ENCODE measurements at regions not wholly inside any gene's neighbourhood (a gene's known extent, or its start where the extent isn't known, plus 50 kb on each side); places are given as distances from the start of the nearest gene placed in this dataset.
A peak's percentile ranks its signal among the peaks of the same experiment; 100 is the strongest.

DNA sequence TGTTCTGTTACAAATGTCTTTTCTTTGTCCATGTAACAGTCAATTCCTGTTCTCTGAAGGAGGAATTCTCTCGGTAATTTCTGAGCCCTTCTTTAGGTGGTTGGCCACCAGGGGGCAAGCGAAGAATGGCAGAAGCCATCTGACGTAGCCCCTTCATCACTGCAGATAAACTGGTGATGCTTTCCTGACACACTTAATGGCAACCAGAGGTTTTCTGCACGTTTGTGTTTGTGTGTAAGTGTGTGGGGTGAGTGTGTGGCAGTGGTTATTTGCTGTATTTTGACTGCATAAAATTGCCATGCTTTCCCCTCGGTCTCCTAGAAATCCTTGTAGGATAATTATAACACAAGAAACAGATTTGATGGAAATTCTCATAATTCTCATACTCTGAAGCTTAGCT, 64.8 kb upstream of the STOX2 start:
- ATAC-seq (peak; percentile 93), FAIRE-seq (peak; percentile 96), DNase-seq (ENCODE audit: extremely low read depth in 1 of 4, low spot score in 3 of 4) (peak; percentile 62 to 78 (median 65))
- WGBS (ENCODE audit: insufficient coverage, low coverage, missing lambda C conversion rate): 7% methylated on average over 5 of the region's 5 CpGs
- no peaks in the 10 kb centered on the region for H3K4me1 ChIP-seq (replicated peaks in 1 of 2; ENCODE audit: control insufficient read depth in 2 of 2, insufficient read depth in 2 of 2, low read length in 2 of 2)
- H3K27ac ChIP-seq (ENCODE audit: extremely low read depth, low read depth, low read length): no peak overlapping the region
- H3K9me1 ChIP-seq (ENCODE audit: control insufficient read depth, insufficient read depth, low read length): no peaks in the 10 kb centered on the region
- ChIA-PET CTCF (ENCODE audit: low intra/inter-chr PET ratio) (interaction anchor here (1.1 to 2.5 kb wide), 5 partner anchors 260 to 329 kb away, joined by 3 to 11 read pairs (median 4); no protein-coding TSS in a partner anchor), POLR2A (no interaction called here)
- in situ Hi-C loops (cut with MboI) (no loop called here), intact Hi-C loops (cut with micrococcal nuclease) (loop anchor here (1.0 to 10.0 kb wide), 5 partner anchors 260 to 410 kb away; no protein-coding TSS in a partner anchor)
- H2AFZ ChIP-seq (ENCODE audit: low read depth, low read length): no peak overlapping the region
- no peak overlapping the region for H3K4me2 ChIP-seq (ENCODE audit: insufficient read depth, low read length)
- no peaks in the 10 kb centered on the region for H3K36me3 ChIP-seq (ENCODE audit: control insufficient read depth, insufficient read depth, low read length)
- no peaks in the 10 kb centered on the region for H3K9me3 ChIP-seq (replicated peaks; ENCODE audit: control insufficient read depth, insufficient read depth, low read depth, low read length)
- H3K9ac ChIP-seq (ENCODE audit: insufficient read depth in 1 of 2, low read depth in 2 of 2, low read length in 2 of 2): no peak overlapping the region
- no TSS peak for BruUV-seq (replicated peaks)
- no peak overlapping the region for H3K4me3 ChIP-seq
- H3K27me3 ChIP-seq (ENCODE audit: control insufficient read depth in 2 of 2, insufficient read depth in 2 of 2, low read length in 2 of 2): peaks cover 0 to 5% of the 10 kb centered on the region in 2 experiments; a peak in 2 of 5 replicates
- no peaks in the 10 kb centered on the region for H4K20me1 ChIP-seq (replicated peaks; ENCODE audit: control insufficient read depth, insufficient read depth, low read length)
- H3K79me2 ChIP-seq (ENCODE audit: control insufficient read depth, insufficient read depth, low read length): no peaks in the 10 kb centered on the region
- TF ChIP-seq ZNF12 (CRISPR knock-in tag; IDR thresholded peaks at IDR 0.05) (no peak), FOXK2 (conservative IDR thresholded peaks at IDR 0.05 in 1 of 2, IDR thresholded peaks at IDR 0.05 in 1 of 2; ENCODE audit: low read depth in 2 of 2) (no peak), CCNT2 (IDR thresholded peaks at IDR 0.05; ENCODE audit: borderline replicate concordance, extremely low read depth, insufficient read length, low read depth, low read length) (no peak), CBX5 (IDR thresholded peaks at IDR 0.05; ENCODE audit: borderline replicate concordance, low read depth) (no peak), RAD21 (CRISPR knock-in tag; conservative IDR thresholded peaks at IDR 0.05 in 1 of 2, IDR thresholded peaks at IDR 0.05 in 1 of 2) (peak; percentile 90 to 91), MAFG (tag; conservative IDR thresholded peaks at IDR 0.05) (no peak), BCL6 (CRISPR knock-in tag; IDR thresholded peaks at IDR 0.05) (no peak), POU5F1 (IDR thresholded peaks at IDR 0.05; ENCODE audit: borderline replicate concordance, low read depth, low read length, partially characterized antibody) (no peak), TFAM (CRISPR knock-in tag; conservative IDR thresholded peaks at IDR 0.05) (no peak), SMARCC2 (IDR thresholded peaks at IDR 0.05; ENCODE audit: low read depth) (no peak), KLF6 (CRISPR knock-in tag; IDR thresholded peaks at IDR 0.05; ENCODE audit: borderline replicate concordance) (no peak), CREM (IDR thresholded peaks at IDR 0.05; ENCODE audit: low read depth) (peak; percentile 80), YY1 (IDR thresholded peaks at IDR 0.05; ENCODE audit: borderline replicate concordance in 1 of 3, control insufficient read depth in 1 of 3, extremely low read depth in 1 of 3, insufficient read depth in 3 of 3, insufficient read length in 1 of 3, insufficient replicate concordance in 2 of 3, low read depth in 1 of 3, low read length in 2 of 3) (no peak), ASH1L (IDR thresholded peaks at IDR 0.05; ENCODE audit: borderline replicate concordance, low read depth, partially characterized antibody) (no peak), IFI16 (CRISPR knock-in tag; IDR thresholded peaks at IDR 0.05) (no peak)
- TF ChIP-seq, protein P1, sequence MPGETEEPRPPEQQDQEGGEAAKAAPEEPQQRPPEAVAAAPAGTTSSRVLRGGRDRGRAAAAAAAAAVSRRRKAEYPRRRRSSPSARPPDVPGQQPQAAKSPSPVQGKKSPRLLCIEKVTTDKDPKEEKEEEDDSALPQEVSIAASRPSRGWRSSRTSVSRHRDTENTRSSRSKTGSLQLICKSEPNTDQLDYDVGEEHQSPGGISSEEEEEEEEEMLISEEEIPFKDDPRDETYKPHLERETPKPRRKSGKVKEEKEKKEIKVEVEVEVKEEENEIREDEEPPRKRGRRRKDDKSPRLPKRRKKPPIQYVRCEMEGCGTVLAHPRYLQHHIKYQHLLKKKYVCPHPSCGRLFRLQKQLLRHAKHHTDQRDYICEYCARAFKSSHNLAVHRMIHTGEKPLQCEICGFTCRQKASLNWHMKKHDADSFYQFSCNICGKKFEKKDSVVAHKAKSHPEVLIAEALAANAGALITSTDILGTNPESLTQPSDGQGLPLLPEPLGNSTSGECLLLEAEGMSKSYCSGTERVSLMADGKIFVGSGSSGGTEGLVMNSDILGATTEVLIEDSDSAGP (CRISPR knock-in tag; IDR thresholded peaks at IDR 0.05): no peak
- TF ChIP-seq, protein P2, sequence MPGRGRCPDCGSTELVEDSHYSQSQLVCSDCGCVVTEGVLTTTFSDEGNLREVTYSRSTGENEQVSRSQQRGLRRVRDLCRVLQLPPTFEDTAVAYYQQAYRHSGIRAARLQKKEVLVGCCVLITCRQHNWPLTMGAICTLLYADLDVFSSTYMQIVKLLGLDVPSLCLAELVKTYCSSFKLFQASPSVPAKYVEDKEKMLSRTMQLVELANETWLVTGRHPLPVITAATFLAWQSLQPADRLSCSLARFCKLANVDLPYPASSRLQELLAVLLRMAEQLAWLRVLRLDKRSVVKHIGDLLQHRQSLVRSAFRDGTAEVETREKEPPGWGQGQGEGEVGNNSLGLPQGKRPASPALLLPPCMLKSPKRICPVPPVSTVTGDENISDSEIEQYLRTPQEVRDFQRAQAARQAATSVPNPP (IDR thresholded peaks at IDR 0.05; ENCODE audit: borderline replicate concordance, insufficient read depth, insufficient read length): no peak
- TF ChIP-seq, protein P3, sequence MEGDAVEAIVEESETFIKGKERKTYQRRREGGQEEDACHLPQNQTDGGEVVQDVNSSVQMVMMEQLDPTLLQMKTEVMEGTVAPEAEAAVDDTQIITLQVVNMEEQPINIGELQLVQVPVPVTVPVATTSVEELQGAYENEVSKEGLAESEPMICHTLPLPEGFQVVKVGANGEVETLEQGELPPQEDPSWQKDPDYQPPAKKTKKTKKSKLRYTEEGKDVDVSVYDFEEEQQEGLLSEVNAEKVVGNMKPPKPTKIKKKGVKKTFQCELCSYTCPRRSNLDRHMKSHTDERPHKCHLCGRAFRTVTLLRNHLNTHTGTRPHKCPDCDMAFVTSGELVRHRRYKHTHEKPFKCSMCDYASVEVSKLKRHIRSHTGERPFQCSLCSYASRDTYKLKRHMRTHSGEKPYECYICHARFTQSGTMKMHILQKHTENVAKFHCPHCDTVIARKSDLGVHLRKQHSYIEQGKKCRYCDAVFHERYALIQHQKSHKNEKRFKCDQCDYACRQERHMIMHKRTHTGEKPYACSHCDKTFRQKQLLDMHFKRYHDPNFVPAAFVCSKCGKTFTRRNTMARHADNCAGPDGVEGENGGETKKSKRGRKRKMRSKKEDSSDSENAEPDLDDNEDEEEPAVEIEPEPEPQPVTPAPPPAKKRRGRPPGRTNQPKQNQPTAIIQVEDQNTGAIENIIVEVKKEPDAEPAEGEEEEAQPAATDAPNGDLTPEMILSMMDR (IDR thresholded peaks at IDR 0.05 in 2 of 3, conservative IDR thresholded peaks at IDR 0.05 in 1 of 3; ENCODE audit: insufficient read depth in 2 of 3, low read depth in 1 of 3, low read length in 3 of 3): peak; percentile 81 to 88 (median 82)
